SK-N-SH (cell line): ENCODE measurements at regions not wholly inside any gene's neighbourhood (a gene's known extent, or its start where the extent isn't known, plus 50 kb on each side); places are given as distances from the start of the nearest gene placed in this dataset.

ENCODE experiments used
- CTCF ChIA-PET: fragments of 300-600, 350-600 bp; formaldehyde crosslinking; extraction: SDS; loops from one replicate; lab custom pipeline; 2021; lab: Yijun Ruan, JAX
- POLR2A ChIA-PET: fragments of 350-600 bp; sonication (Branson Sonifier 250); formaldehyde crosslinking; extraction: SDS; loops from one replicate; lab custom pipeline; 2020; ENCODE audit warnings: antibody characterized with exemption, inconsistent platforms; lab: Yijun Ruan, JAX
- DNase-seq: peaks from one replicate; pipeline ENCODE4 v3.0.0; 2012
- H2AFZ ChIP-seq: fragments of 200-600 bp; sonication (generic); 2 replicates; pipeline ENCODE4 v1.8.1; 2016; ENCODE audit warnings: antibody characterized with exemption, mild to moderate bottlenecking, low read depth
- H3F3A ChIP-seq: fragments of 200-600 bp; sonication (generic); replicated peaks from 2 replicates; pipeline ENCODE3; 2016; ENCODE audit warnings: antibody characterized with exemption, mild to moderate bottlenecking; ENCODE audit not compliant: insufficient read depth
- H3K27ac ChIP-seq, 2 experiments: fragments of 200-500 bp in 1 of 2; fragments of 200-600 bp in 1 of 2; sonication (Bioruptor generic) in 1 of 2; sonication (generic), shearing (Covaris generic) in 1 of 2; 2 replicates each; pipeline versions ENCODE4 v1.5.1 to v1.6.1; 2014 to 2016; ENCODE audit warnings: low read depth in 2 of 2, inconsistent platforms in 1 of 2, low read length in 1 of 2, mild to moderate bottlenecking in 1 of 2, mixed read lengths in 1 of 2
- H3K27me3 ChIP-seq: fragments of 200-600 bp; sonication (generic), shearing (Covaris generic); 2 replicates; pipeline ENCODE4 v1.6.1; 2016; ENCODE audit warnings: mixed run types; ENCODE audit not compliant: insufficient read depth
- H3K36me3 ChIP-seq, 2 experiments: fragments of 200-500 bp in 1 of 2; fragments of 200-600 bp in 1 of 2; sonication (Bioruptor generic) in 1 of 2; sonication (generic) in 1 of 2; replicated peaks in 1 of 2; 2 replicates each; pipeline versions ENCODE3 to v1.5.1; 2014 to 2016; ENCODE audit warnings: low read length in 1 of 2, mild to moderate bottlenecking in 1 of 2; ENCODE audit not compliant: insufficient read depth in 2 of 2, control insufficient read depth in 1 of 2
- H3K4me1 ChIP-seq, 2 experiments: fragments of 200-500 bp in 1 of 2; fragments of 200-600 bp in 1 of 2; sonication (Bioruptor generic) in 1 of 2; sonication (generic), shearing (Covaris generic) in 1 of 2; 2 replicates each; pipeline versions ENCODE4 v1.5.1 to v1.6.1; 2014 to 2016; ENCODE audit warnings: low read depth in 1 of 2, low read length in 1 of 2, mixed run types in 1 of 2; ENCODE audit not compliant: insufficient read depth in 2 of 2, control insufficient read depth in 1 of 2
- H3K4me2 ChIP-seq: fragments of 200-600 bp; sonication (generic), shearing (Covaris generic); 2 replicates; pipeline ENCODE4 v1.6.1; 2017; ENCODE audit warnings: mixed run types
- H3K4me3 ChIP-seq, 2 experiments: fragments of 200-500 bp in 1 of 2; fragments of 200-600 bp in 1 of 2; sonication (Bioruptor generic) in 1 of 2; sonication (generic), shearing (Covaris generic) in 1 of 2; 2 replicates each; pipeline versions ENCODE4 v1.5.1 to v1.8.1; 2014 to 2016; ENCODE audit warnings: low read depth in 2 of 2, inconsistent platforms in 1 of 2, low read length in 1 of 2, mild to moderate bottlenecking in 1 of 2, mixed read lengths in 1 of 2, moderate library complexity in 1 of 2
- H3K79me2 ChIP-seq: fragments of 200-600 bp; sonication (generic); 2 replicates; pipeline ENCODE4 v1.8.1; 2017; ENCODE audit warnings: mild to moderate bottlenecking; ENCODE audit not compliant: insufficient read depth
- H3K9ac ChIP-seq: fragments of 200-600 bp; sonication (generic); 2 replicates; pipeline ENCODE4 v1.6.1; 2017; ENCODE audit warnings: mixed run types
- H3K9me2 ChIP-seq: fragments of 200-600 bp; sonication (generic); 2 replicates; pipeline ENCODE4 v1.6.1; 2017; ENCODE audit warnings: mixed run types
- H3K9me3 ChIP-seq: fragments of 200-600 bp; sonication (generic); 2 replicates; pipeline ENCODE4 v1.6.1; 2017; ENCODE audit warnings: mixed run types, mild to moderate bottlenecking, moderate library complexity
- H4K20me1 ChIP-seq: fragments of 200-600 bp; sonication (generic); 2 replicates; pipeline ENCODE4 v1.6.1; 2017; ENCODE audit warnings: mild to moderate bottlenecking, mixed run types; ENCODE audit not compliant: insufficient read depth
- ELF1 ChIP-seq: IDR thresholded peaks from 2 replicates; pipeline ENCODE4 v1.4.0; 2012
- FOSL2 ChIP-seq: IDR thresholded peaks from 2 replicates; pipeline ENCODE4 v1.4.0; 2012; ENCODE audit warnings: low read depth, mild to moderate bottlenecking, moderate library complexity, borderline replicate concordance
- FOXJ3 ChIP-seq: sonication (generic); formaldehyde crosslinking; IDR thresholded peaks from 2 replicates; pipeline ENCODE4 v1.5.1; 2020; ENCODE audit warnings: mild to moderate bottlenecking, missing genetic modification reagents
- GABPA ChIP-seq: IDR thresholded peaks from 2 replicates; pipeline ENCODE4 v1.4.0; 2012; ENCODE audit warnings: low read depth, mild to moderate bottlenecking
- GATA2 ChIP-seq: sonication (generic); formaldehyde crosslinking; IDR thresholded peaks from 2 replicates; pipeline ENCODE4 v1.5.0; 2020; ENCODE audit warnings: mild to moderate bottlenecking, missing genetic modification reagents
- MEF2A ChIP-seq: IDR thresholded peaks from 2 replicates; pipeline ENCODE4 v1.4.0; 2012; ENCODE audit warnings: low read depth, borderline replicate concordance
- MXI1 ChIP-seq: IDR thresholded peaks from 2 replicates; pipeline ENCODE4 v1.6.1; 2012; ENCODE audit warnings: mild to moderate bottlenecking, low read depth, low read length, improper control_type of control experiment
- NFIC ChIP-seq: IDR thresholded peaks from 2 replicates; pipeline ENCODE4 v1.4.0; 2012; ENCODE audit warnings: borderline replicate concordance
- NRF1 ChIP-seq: IDR thresholded peaks from 2 replicates; pipeline ENCODE4 v1.6.1; 2012; ENCODE audit warnings: low read depth, mild to moderate bottlenecking, low read length
- RAD21 ChIP-seq: IDR thresholded peaks from 2 replicates; pipeline ENCODE4 v1.6.1; 2012; ENCODE audit warnings: mild to moderate bottlenecking, low read length
- RFX5 ChIP-seq: IDR thresholded peaks from 2 replicates; pipeline ENCODE4 v1.6.1; 2012; ENCODE audit warnings: mild to moderate bottlenecking, improper control_type of control experiment, low read length
- SIN3A ChIP-seq: IDR thresholded peaks from 2 replicates; pipeline ENCODE4 v1.6.1; 2012; ENCODE audit warnings: low read depth, mild to moderate bottlenecking, low read length, moderate library complexity, borderline replicate concordance
- WGBS: methylation state at CpG from one replicate; pipeline ENCODE4 v1.1.6; 2017; ENCODE audit warnings: low lambda C conversion rate; 5-methylcytosine and 5-hydroxymethylcytosine counted together
- TF ChIP-seq, protein P1 (sequence below): fragments of 200-600 bp; sonication (generic); IDR thresholded peaks from 2 replicates; pipeline ENCODE4 v1.6.1; 2017; ENCODE audit warnings: antibody characterized with exemption, mild to moderate bottlenecking, moderate library complexity
- TF ChIP-seq, protein P2 (sequence below): IDR thresholded peaks from 2 replicates; pipeline ENCODE4; 2012
- TF ChIP-seq, protein P3 (sequence below): fragments of 150-350 bp; IDR thresholded peaks from 2 replicates; pipeline ENCODE4 v1.6.1; 2017; ENCODE audit warnings: antibody characterized with exemption, low read length, low read depth, borderline replicate concordance
- TF ChIP-seq, protein P4 (sequence below): IDR thresholded peaks from 2 replicates; pipeline ENCODE4 v1.6.1; 2012; ENCODE audit warnings: mild to moderate bottlenecking, low read depth, low read length, moderate library complexity
- TF ChIP-seq, protein P5 (sequence below): IDR thresholded peaks from 2 replicates; pipeline ENCODE4 v1.4.0; 2012; ENCODE audit warnings: low read depth
- TF ChIP-seq, protein P6 (sequence below): fragments of 150-350 bp; IDR thresholded peaks from 2 replicates; pipeline ENCODE4 v1.6.1; 2016; ENCODE audit warnings: mild to moderate bottlenecking, low read depth, low read length

DNA sequence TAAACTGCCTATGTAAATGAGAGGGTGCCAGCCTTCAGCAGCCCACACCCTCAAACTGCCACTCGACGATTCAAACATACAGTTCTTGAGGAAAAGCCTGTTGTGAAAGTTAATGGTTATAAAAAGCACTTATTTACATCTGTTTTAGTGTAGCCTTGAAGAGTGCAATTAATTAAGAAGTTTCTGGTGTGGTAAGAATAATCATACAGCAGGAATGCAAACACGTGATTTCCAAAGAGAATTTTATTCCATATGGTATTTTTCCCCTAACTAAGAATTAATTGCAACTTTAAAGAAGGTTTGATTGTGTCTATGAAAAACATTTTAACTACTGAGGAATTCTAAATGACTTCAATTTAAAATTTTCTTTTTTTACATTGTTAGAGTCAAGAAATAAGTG lies 176.3 kb upstream of the PITX2 start:
- H4K20me1 ChIP-seq: no peaks in the 10 kb centered on the region
- H3K9me3 ChIP-seq: no peaks in the 10 kb centered on the region
- no peak overlapping the region for H2AFZ ChIP-seq
- H3K27me3 ChIP-seq: no peaks in the 10 kb centered on the region; the same call in 1 of the 2 replicates
- H3K4me2 ChIP-seq: no peak overlapping the region
- H3K36me3 ChIP-seq: no peaks in the 10 kb centered on the region
- H3K9ac ChIP-seq: no peak overlapping the region
- H3K4me1 ChIP-seq: no peaks in the 10 kb centered on the region
- no peak overlapping the region for H3K27ac ChIP-seq
- TF ChIP-seq GABPA (no peak), SIN3A (no peak), ELF1 (no peak), NFIC (no peak), FOXJ3 (no peak), MEF2A (no peak), RAD21 (no peak), NRF1 (no peak), RFX5 (no peak), FOSL2 (no peak), GATA2 (CRISPR knock-in tag) (no peak), MXI1 (no peak)
- TF ChIP-seq, protein P1, sequence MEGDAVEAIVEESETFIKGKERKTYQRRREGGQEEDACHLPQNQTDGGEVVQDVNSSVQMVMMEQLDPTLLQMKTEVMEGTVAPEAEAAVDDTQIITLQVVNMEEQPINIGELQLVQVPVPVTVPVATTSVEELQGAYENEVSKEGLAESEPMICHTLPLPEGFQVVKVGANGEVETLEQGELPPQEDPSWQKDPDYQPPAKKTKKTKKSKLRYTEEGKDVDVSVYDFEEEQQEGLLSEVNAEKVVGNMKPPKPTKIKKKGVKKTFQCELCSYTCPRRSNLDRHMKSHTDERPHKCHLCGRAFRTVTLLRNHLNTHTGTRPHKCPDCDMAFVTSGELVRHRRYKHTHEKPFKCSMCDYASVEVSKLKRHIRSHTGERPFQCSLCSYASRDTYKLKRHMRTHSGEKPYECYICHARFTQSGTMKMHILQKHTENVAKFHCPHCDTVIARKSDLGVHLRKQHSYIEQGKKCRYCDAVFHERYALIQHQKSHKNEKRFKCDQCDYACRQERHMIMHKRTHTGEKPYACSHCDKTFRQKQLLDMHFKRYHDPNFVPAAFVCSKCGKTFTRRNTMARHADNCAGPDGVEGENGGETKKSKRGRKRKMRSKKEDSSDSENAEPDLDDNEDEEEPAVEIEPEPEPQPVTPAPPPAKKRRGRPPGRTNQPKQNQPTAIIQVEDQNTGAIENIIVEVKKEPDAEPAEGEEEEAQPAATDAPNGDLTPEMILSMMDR: no peak
- TF ChIP-seq, protein P2, sequence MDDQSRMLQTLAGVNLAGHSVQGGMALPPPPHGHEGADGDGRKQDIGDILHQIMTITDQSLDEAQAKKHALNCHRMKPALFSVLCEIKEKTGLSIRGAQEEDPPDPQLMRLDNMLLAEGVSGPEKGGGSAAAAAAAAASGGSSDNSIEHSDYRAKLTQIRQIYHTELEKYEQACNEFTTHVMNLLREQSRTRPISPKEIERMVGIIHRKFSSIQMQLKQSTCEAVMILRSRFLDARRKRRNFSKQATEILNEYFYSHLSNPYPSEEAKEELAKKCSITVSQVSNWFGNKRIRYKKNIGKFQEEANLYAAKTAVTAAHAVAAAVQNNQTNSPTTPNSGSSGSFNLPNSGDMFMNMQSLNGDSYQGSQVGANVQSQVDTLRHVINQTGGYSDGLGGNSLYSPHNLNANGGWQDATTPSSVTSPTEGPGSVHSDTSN: no peak
- TF ChIP-seq, protein P3, sequence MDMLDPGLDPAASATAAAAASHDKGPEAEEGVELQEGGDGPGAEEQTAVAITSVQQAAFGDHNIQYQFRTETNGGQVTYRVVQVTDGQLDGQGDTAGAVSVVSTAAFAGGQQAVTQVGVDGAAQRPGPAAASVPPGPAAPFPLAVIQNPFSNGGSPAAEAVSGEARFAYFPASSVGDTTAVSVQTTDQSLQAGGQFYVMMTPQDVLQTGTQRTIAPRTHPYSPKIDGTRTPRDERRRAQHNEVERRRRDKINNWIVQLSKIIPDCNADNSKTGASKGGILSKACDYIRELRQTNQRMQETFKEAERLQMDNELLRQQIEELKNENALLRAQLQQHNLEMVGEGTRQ: no peak
- TF ChIP-seq, protein P4, sequence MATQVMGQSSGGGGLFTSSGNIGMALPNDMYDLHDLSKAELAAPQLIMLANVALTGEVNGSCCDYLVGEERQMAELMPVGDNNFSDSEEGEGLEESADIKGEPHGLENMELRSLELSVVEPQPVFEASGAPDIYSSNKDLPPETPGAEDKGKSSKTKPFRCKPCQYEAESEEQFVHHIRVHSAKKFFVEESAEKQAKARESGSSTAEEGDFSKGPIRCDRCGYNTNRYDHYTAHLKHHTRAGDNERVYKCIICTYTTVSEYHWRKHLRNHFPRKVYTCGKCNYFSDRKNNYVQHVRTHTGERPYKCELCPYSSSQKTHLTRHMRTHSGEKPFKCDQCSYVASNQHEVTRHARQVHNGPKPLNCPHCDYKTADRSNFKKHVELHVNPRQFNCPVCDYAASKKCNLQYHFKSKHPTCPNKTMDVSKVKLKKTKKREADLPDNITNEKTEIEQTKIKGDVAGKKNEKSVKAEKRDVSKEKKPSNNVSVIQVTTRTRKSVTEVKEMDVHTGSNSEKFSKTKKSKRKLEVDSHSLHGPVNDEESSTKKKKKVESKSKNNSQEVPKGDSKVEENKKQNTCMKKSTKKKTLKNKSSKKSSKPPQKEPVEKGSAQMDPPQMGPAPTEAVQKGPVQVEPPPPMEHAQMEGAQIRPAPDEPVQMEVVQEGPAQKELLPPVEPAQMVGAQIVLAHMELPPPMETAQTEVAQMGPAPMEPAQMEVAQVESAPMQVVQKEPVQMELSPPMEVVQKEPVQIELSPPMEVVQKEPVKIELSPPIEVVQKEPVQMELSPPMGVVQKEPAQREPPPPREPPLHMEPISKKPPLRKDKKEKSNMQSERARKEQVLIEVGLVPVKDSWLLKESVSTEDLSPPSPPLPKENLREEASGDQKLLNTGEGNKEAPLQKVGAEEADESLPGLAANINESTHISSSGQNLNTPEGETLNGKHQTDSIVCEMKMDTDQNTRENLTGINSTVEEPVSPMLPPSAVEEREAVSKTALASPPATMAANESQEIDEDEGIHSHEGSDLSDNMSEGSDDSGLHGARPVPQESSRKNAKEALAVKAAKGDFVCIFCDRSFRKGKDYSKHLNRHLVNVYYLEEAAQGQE: no peak
- TF ChIP-seq, protein P5, sequence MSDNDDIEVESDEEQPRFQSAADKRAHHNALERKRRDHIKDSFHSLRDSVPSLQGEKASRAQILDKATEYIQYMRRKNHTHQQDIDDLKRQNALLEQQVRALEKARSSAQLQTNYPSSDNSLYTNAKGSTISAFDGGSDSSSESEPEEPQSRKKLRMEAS: no peak
- TF ChIP-seq, protein P6, sequence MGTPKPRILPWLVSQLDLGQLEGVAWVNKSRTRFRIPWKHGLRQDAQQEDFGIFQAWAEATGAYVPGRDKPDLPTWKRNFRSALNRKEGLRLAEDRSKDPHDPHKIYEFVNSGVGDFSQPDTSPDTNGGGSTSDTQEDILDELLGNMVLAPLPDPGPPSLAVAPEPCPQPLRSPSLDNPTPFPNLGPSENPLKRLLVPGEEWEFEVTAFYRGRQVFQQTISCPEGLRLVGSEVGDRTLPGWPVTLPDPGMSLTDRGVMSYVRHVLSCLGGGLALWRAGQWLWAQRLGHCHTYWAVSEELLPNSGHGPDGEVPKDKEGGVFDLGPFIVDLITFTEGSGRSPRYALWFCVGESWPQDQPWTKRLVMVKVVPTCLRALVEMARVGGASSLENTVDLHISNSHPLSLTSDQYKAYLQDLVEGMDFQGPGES: no peak
- H3F3A ChIP-seq: no peaks in the 10 kb centered on the region
- no peak overlapping the region for H3K4me3 ChIP-seq
- ChIA-PET POLR2A (no interaction called here), CTCF (no interaction called here)
- no peak for DNase-seq
- H3K9me2 ChIP-seq: no peaks in the 10 kb centered on the region
- 10% methylated on average over 3 of the region's 3 CpGs for WGBS
- no peaks in the 10 kb centered on the region for H3K79me2 ChIP-seq
